LNCaP clone FGC (cell line): ENCODE measurements at regions not wholly inside any gene's neighbourhood (a gene's known extent, or its start where the extent isn't known, plus 50 kb on each side); places are given as distances from the start of the nearest gene placed in this dataset.
A peak's percentile ranks its signal among the peaks of the same experiment; 100 is the strongest.

Source experiments
- DNase-seq: peaks from one replicate; pipeline ENCODE4 v3.0.0-alpha.2; 2011; ENCODE audit warnings: low read depth
- H3K4me3 ChIP-seq: 2 replicates; pipeline ENCODE4 v1.5.1; 2011; ENCODE audit warnings: mild to moderate bottlenecking, low read depth, low read length, control low read depth
- TF ChIP-seq, protein P1 (sequence below): IDR thresholded peaks from 2 replicates; pipeline ENCODE4 v1.5.1; 2012; ENCODE audit warnings: mild to moderate bottlenecking; ENCODE audit not compliant: control insufficient read depth, insufficient read depth; ENCODE audit errors: extremely low read depth

DNA sequence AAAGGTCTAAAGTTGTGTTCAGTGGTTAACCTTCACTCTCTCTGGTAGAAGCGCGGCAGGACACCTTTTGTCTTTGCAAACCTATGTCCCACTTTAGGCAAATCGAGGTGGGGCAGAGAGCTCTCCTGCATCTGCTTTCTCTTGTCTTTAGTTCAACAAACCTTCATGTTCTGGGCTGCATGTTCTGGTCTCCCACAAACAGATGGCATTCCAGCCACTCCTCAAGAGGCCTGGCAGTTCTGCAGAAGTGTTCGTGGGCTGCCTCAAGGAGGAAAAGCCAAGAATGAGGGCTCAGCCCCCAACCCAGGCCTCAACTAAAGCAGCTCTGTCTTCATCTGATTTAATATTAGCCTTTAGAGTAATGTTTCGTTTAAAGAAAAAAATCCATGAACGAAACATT, 82.2 kb downstream of the SOD2 start:
- TF ChIP-seq, protein P1, sequence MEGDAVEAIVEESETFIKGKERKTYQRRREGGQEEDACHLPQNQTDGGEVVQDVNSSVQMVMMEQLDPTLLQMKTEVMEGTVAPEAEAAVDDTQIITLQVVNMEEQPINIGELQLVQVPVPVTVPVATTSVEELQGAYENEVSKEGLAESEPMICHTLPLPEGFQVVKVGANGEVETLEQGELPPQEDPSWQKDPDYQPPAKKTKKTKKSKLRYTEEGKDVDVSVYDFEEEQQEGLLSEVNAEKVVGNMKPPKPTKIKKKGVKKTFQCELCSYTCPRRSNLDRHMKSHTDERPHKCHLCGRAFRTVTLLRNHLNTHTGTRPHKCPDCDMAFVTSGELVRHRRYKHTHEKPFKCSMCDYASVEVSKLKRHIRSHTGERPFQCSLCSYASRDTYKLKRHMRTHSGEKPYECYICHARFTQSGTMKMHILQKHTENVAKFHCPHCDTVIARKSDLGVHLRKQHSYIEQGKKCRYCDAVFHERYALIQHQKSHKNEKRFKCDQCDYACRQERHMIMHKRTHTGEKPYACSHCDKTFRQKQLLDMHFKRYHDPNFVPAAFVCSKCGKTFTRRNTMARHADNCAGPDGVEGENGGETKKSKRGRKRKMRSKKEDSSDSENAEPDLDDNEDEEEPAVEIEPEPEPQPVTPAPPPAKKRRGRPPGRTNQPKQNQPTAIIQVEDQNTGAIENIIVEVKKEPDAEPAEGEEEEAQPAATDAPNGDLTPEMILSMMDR = no peak
- no peak for DNase-seq
- H3K4me3 ChIP-seq = no peak overlapping the region

DNA sequence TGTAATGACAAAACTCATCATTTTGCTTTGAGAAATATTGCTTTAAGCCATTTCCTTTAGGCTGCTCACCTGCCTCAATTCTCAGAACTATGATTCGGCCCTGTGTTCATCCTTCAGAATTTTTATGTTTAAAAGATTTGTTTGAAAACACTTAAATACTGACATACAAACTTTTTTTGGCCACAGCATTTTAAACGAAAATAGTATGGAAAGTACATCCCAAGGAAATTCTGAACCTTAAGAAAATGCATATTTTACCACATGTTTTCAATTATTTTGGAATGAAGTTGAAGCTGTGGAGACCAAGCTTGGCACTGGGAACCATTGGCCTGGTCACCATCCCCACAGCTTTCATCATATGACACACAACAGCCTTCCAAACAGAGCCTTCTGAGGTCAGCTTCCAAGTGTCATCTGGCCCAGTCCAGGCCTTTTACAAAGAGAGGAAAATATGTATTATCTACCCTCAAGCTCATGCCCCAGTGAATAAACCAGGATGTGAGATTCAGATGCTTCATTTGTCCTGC, 83.3 kb downstream of the SOD2 start:
- no peak for DNase-seq
- TF ChIP-seq, protein P1 = no peak
- H3K4me3 ChIP-seq = no peak overlapping the region

DNA sequence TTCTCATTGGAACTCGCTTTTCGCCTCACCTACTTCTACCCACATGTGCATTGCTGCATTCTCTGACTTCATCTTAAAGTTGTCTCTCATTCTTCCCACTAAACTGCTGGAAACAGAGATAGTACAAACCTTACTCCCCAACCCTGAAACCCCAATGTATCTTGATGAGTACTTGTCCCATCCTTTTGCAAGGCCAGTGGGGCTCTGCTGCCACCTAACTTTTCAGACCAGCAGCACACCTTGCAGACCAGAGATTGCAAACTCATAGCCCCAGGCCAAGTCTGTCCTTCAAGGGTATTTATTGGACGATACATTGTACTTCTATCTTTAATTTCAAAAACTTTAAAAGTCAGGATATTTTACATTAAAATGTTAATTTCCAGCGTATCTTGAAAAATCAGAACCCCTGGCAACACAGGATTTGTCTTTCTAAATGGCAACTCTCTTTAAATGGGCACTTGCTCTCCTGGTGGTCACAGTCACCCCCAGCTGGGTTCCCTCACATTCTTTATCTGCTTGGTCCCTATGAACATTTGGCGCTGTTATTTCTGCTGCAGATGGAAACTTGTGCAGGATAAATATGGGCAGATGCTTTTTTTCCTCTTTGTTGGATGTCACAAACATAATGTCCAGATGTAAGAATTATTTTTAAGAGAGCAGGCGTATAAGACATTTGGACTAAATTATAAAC, 83.9 kb downstream of the SOD2 start:
- DNase-seq = no peak
- TF ChIP-seq, protein P1 = peak; percentile 42
- H3K4me3 ChIP-seq = no peak overlapping the region

DNA sequence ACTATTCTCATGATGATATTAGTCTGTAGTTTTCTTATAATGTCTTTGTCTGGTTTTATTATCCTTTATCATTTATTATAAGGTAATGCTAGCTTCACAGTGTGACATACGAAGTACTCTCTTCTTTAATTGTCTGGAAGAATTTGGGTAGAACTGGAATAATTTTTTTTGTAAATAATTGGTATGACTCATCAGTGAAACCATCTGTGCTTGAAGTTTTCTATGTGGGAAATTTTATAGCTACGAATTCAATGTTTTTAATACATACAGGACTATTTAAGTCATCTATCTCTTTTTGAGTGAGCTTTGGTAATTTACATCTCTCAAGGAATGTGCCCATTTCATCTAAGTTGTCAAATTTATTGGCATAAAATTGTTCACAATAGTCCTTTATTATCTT, 86.3 kb downstream of the SOD2 start:
- H3K4me3 ChIP-seq = no peak overlapping the region
- no peak for DNase-seq
- TF ChIP-seq, protein P1 = no peak

DNA sequence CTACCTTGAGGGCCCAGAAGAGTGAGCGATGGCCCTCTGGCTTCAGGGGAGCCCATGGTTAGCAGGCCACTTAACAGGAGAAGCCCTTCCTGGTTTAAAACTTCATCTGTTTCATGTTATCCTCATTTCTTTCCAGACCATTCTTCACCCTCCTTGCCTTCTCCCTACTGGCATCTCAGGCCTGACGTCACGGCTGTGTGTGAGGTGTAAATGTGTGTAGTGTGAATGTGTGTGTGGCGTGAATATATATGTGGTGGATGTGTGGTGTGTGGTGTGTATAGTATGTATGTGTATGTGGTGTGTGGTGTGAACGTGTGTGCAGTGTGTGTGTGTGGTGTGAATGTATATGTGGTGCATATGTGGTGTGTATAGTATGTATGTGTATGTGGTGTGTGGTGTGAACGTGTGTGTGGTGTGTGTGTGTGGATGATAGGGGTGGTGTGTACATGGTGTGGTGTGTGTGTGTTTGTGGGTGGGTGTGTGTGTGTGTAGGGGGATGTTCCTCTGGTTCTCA, 88.5 kb downstream of the SOD2 start:
- H3K4me3 ChIP-seq = no peak overlapping the region
- no peak for DNase-seq
- TF ChIP-seq, protein P1 = no peak

DNA sequence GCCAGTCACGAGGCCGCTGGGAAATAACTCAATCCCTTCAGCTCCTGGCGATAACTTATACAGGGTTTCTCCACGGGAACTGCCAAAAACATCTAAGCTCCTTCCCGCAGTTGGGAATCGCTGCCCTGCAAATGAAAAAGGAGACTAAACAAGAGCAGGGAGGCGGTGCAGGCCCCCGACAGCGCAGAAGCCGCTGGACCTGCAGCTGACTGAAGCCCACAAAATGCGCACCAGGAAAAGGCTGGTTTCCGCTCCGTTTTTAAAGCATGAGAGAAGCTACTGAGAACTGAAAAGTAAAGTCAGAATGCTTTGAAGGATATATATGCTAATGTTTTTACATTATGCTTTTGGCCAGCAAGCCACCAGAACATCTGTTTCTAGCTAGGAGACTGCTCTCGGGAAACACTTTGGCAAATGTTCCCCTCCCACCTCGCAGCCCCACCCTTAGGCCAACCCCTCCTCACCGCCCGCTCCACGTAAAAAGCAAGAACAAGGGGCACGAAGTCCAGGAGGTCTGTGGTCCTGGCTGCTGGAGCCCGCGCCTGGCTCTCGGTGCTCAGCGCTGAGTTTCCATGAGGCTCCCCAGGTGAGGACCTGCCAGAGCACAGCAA, 90.5 kb downstream of the SOD2 start:
- TF ChIP-seq, protein P1 = no peak
- no peak overlapping the region for H3K4me3 ChIP-seq
- no peak for DNase-seq
